ENCODE measurements at regions not wholly inside any gene's neighbourhood (a gene's known extent, or its start where the extent isn't known, plus 50 kb on each side); places are given as distances from the start of the nearest gene placed in this dataset.

GRCh38 chr18:29164020-29164706 is 987.2 kb upstream of the CDH2 start:
- H2AFZ ChIP-seq (ENCODE audit: control insufficient read depth, low read depth, low read length), result no peak overlapping the region
- no peak overlapping the region for H3K4me2 ChIP-seq (ENCODE audit: control insufficient read depth, insufficient read depth)
- H3K9ac ChIP-seq (ENCODE audit: control insufficient read depth, insufficient read depth, low read length), result no peak overlapping the region
- ChIA-PET CTCF (no interaction called here), SMC1A (ENCODE audit: uncharacterized antibody, unreplicated experiment) (no interaction called here), RAD21 (ENCODE audit: unreplicated experiment) (no interaction called here), POLR2A (no interaction called here)
- no peaks in the 10 kb centered on the region for H4K20me1 ChIP-seq (ENCODE audit: control insufficient read depth, insufficient read depth)
- TF ChIP-seq ATF7 (IDR thresholded peaks at IDR 0.05; ENCODE audit: low read depth) (no peak), SUPT20H (IDR thresholded peaks at IDR 0.05; ENCODE audit: borderline replicate concordance, control insufficient read depth, low read depth, low read length) (no peak), WRNIP1 (IDR thresholded peaks at IDR 0.05; ENCODE audit: borderline replicate concordance, low read depth, low read length) (no peak), E4F1 (IDR thresholded peaks at IDR 0.05; ENCODE audit: borderline replicate concordance, partially characterized antibody) (no peak), BCL11A (IDR thresholded peaks at IDR 0.05; ENCODE audit: low read depth, low read length) (no peak), FOS (IDR thresholded peaks at IDR 0.05; ENCODE audit: borderline replicate concordance, extremely low read depth, insufficient read length) (no peak), BCLAF1 (IDR thresholded peaks at IDR 0.05) (no peak), ZSCAN29 (IDR thresholded peaks at IDR 0.05) (no peak), SPI1 (IDR thresholded peaks at IDR 0.05; ENCODE audit: borderline replicate concordance, insufficient read depth, low read depth, low read length) (no peak), YBX1 (IDR thresholded peaks at IDR 0.05) (no peak), NFIC (IDR thresholded peaks at IDR 0.05; ENCODE audit: low read depth, low read length) (no peak), SIX5 (IDR thresholded peaks at IDR 0.05; ENCODE audit: low read depth, low read length, severe bottlenecking) (no peak), CHD4 (IDR thresholded peaks at IDR 0.05) (no peak), PBX3 (IDR thresholded peaks at IDR 0.05; ENCODE audit: insufficient replicate concordance, low read depth, low read length) (no peak)
- H3K4me3 ChIP-seq, result no peak overlapping the region
- no peaks in the 10 kb centered on the region for H3K4me1 ChIP-seq (ENCODE audit: control insufficient read depth, insufficient read depth, low read length)
- 0% methylated on average over 1 of the region's 1 CpG for WGBS (ENCODE audit: insufficient coverage, insufficient replicate concordance, low lambda C conversion rate, missing lambda C conversion rate)
- FAIRE-seq (no peak), ATAC-seq (no peak), DNase-seq (ENCODE audit: low read depth, low spot score) (no peak)
- no TSS peak for BruUV-seq (replicated peaks)
- no peaks in the 10 kb centered on the region for H3K9me3 ChIP-seq (replicated peaks; ENCODE audit: control insufficient read depth, insufficient read depth, low read length)
- no peak overlapping the region for H3K27ac ChIP-seq (ENCODE audit: control insufficient read depth, insufficient read depth)
- no peaks in the 10 kb centered on the region for H3K79me2 ChIP-seq (ENCODE audit: control insufficient read depth, insufficient read depth, low read length)
- in situ Hi-C loops (cut with MboI) (no loop called here), intact Hi-C loops (cut with micrococcal nuclease; ENCODE audit: unreplicated experiment) (no loop called here)
- no peaks in the 10 kb centered on the region for H3K36me3 ChIP-seq (ENCODE audit: control insufficient read depth in 2 of 2, insufficient read depth in 2 of 2, low read length in 1 of 2)
- H3K27me3 ChIP-seq (replicated peaks in 1 of 2; ENCODE audit: control insufficient read depth in 2 of 2, insufficient read depth in 2 of 2, low read length in 1 of 2), result no peaks in the 10 kb centered on the region
